ENCODE measurements at regions not wholly inside any gene's neighbourhood (a gene's known extent, or its start where the extent isn't known, plus 50 kb on each side); places are given as distances from the start of the nearest gene placed in this dataset.

- no peak for TF ChIP-seq CTCF (IDR thresholded peaks at IDR 0.05; ENCODE audit: insufficient read depth, low read depth, low read length, missing control alignments)
- no peak overlapping the region for H3K4me3 ChIP-seq (ENCODE audit: low read length)
- no peak for DNase-seq (ENCODE audit: low read depth)
Measured at GRCh38 chr5:159667286-159667685, 249.0 kb upstream of the ADRA1B start.

- DNase-seq (ENCODE audit: low read depth), result no peak
- TF ChIP-seq CTCF (IDR thresholded peaks at IDR 0.05; ENCODE audit: insufficient read depth, low read depth, low read length, missing control alignments), result no peak
- no peak overlapping the region for H3K4me3 ChIP-seq (ENCODE audit: low read length)
Measured at GRCh38 chr5:159668556-159668955, 247.7 kb upstream of the ADRA1B start.

DNA sequence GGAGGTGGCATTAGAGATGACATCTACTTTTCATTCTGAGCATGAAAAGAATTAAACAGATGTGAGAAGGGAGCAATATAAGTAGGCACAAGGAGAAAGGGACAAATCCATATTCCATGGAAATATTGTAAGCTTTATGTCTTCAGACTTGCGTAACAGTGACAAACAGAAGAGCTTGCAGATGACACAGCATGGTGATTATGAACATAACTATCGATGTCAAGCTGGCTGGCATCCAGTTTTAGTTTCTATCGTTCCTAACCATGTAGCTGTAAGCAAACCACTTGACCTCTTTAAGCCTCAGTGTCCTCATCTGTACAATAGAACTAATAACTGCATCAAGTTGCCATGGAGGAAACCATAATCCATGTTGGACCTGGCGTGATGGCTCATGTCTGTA lies 246.7 kb upstream of the ADRA1B start:
- no peak overlapping the region for H3K4me3 ChIP-seq (ENCODE audit: low read length)
- DNase-seq (ENCODE audit: low read depth), result peak; percentile 41
- TF ChIP-seq CTCF (IDR thresholded peaks at IDR 0.05; ENCODE audit: insufficient read depth, low read depth, low read length, missing control alignments), result no peak

GRCh38 chr5:159671886-159672285 lies 244.4 kb upstream of the ADRA1B start:
- H3K4me3 ChIP-seq (ENCODE audit: low read length), result no peak overlapping the region
- no peak for DNase-seq (ENCODE audit: low read depth)
- TF ChIP-seq CTCF (IDR thresholded peaks at IDR 0.05; ENCODE audit: insufficient read depth, low read depth, low read length, missing control alignments), result no peak

- DNase-seq (ENCODE audit: low read depth), result peak; percentile 3
- no peak overlapping the region for H3K4me3 ChIP-seq (ENCODE audit: low read length)
- TF ChIP-seq CTCF (IDR thresholded peaks at IDR 0.05; ENCODE audit: insufficient read depth, low read depth, low read length, missing control alignments), result no peak
Measured at GRCh38 chr5:159673538-159673937, 242.7 kb upstream of the ADRA1B start.

GRCh38 chr5:159678657-159679392 lies 237.5 kb upstream of the ADRA1B start:
- no peak overlapping the region for H3K4me3 ChIP-seq (ENCODE audit: low read length)
- no peak for DNase-seq (ENCODE audit: low read depth)
- TF ChIP-seq CTCF (IDR thresholded peaks at IDR 0.05; ENCODE audit: insufficient read depth, low read depth, low read length, missing control alignments), result no peak

DNA sequence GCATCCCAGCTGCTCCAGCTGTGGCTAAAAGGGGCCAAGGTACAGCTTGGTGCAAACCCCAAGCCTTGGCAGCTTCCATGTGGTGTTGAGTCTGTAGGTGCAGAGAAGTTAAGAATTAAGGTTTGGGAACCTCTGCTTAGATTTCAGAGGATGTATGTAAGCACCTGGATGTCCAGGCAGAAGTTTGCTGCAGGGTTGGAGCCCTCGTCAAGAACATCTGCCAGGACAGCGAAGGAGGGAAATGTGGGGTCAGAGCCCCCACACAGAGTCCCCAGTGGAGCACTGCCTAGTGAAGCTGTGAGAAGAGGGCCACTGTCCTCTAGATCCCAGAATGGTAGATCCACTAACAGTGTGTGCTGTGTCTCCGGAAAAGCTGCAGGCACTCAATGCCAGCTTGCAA lies 236.2 kb upstream of the ADRA1B start:
- DNase-seq (ENCODE audit: low read depth), result no peak
- H3K4me3 ChIP-seq (ENCODE audit: low read length), result no peak overlapping the region
- TF ChIP-seq CTCF (IDR thresholded peaks at IDR 0.05; ENCODE audit: insufficient read depth, low read depth, low read length, missing control alignments), result no peak
